Smooth muscle cell (in vitro differentiated cells): ENCODE measurements at regions not wholly inside any gene's neighbourhood (a gene's known extent, or its start where the extent isn't known, plus 50 kb on each side); places are given as distances from the start of the nearest gene placed in this dataset.

Experiments
- DNase-seq: peaks from one replicate; lab custom pipeline; 2025; ENCODE audit not compliant: unreplicated experiment; lab: John Stamatoyannopoulos, UW
- H2AFZ ChIP-seq: fragments of 200-600 bp; sonication (generic); 2 replicates; pipeline ENCODE4 v1.6.0; 2016; ENCODE audit warnings: antibody characterized with exemption, low read depth, mild to moderate bottlenecking
- H3F3A ChIP-seq: fragments of 200-600 bp; sonication (generic); 2 replicates; pipeline ENCODE4 v1.6.0; 2017; ENCODE audit warnings: antibody characterized with exemption, low read depth
- H3K27ac ChIP-seq: fragments of 200-600 bp; sonication (generic); 2 replicates; pipeline ENCODE4 v1.5.1; 2016; ENCODE audit warnings: low read depth, mild to moderate bottlenecking
- H3K27me3 ChIP-seq: fragments of 200-600 bp; sonication (generic); 2 replicates; pipeline ENCODE4 v1.6.1; 2016; ENCODE audit warnings: low read depth, mild to moderate bottlenecking
- H3K36me3 ChIP-seq: fragments of 200-600 bp; sonication (generic); 2 replicates; pipeline ENCODE4 v1.5.1; 2016; ENCODE audit warnings: low read depth
- H3K4me1 ChIP-seq: fragments of 200-600 bp; sonication (generic); 2 replicates; pipeline ENCODE4 v1.5.1; 2016; ENCODE audit warnings: low read depth
- H3K4me2 ChIP-seq: fragments of 200-600 bp; sonication (generic); 2 replicates; pipeline ENCODE4 v1.6.0; 2016; ENCODE audit warnings: mild to moderate bottlenecking
- H3K4me3 ChIP-seq: fragments of 200-600 bp; sonication (generic); 2 replicates; pipeline ENCODE4 v1.5.1; 2016; ENCODE audit warnings: mild to moderate bottlenecking
- H3K79me2 ChIP-seq: fragments of 200-600 bp; sonication (generic); 2 replicates; pipeline ENCODE4 v1.6.0; 2016; ENCODE audit warnings: low read depth, mild to moderate bottlenecking
- H3K9ac ChIP-seq: fragments of 200-600 bp; sonication (generic); 2 replicates; pipeline ENCODE4 v1.6.0; 2016; ENCODE audit warnings: low read depth
- H3K9me3 ChIP-seq: fragments of 200-600 bp; sonication (generic); replicated peaks from 2 replicates; pipeline ENCODE4 v1.5.1; 2016; ENCODE audit warnings: low read depth
- H4K20me1 ChIP-seq: fragments of 200-600 bp; sonication (generic); 2 replicates; pipeline ENCODE4 v1.6.0; 2016; ENCODE audit warnings: low read depth
- WGBS: methylation state at CpG from one replicate; pipeline ENCODE4 v1.1.7; 2016; ENCODE audit warnings: low lambda C conversion rate; 5-methylcytosine and 5-hydroxymethylcytosine counted together
- TF ChIP-seq, protein P1 (sequence below): fragments of 200-600 bp; sonication (generic); IDR thresholded peaks from 2 replicates; pipeline ENCODE4 v1.5.1; 2017; ENCODE audit warnings: borderline replicate concordance, mild to moderate bottlenecking, antibody characterized with exemption; ENCODE audit not compliant: insufficient read depth, poor library complexity, severe bottlenecking

DNA sequence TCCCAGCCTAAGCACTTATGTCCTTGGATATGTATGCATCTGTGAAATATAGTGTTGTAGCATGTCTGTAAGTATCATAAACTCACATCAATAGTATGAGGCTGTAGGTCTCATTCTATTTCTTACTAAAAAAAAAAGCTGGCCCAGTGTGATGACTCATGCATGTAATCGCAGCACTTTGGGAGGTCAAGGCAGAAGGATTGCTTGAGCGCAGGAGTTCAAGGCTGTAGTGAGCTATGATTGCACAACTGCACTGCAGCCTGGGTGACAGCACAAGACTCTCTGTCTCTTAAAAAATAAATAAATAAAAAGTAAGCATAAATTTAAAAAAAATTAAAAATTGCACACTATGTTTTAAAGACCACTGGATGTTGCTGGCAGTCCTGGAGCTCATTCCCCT is 79.1 kb upstream of the SPATA13 start:
- no peak for DNase-seq
- Histone ChIP-seq H3K4me2 (no peak overlapping the region), H3K4me3 (no peak overlapping the region), H4K20me1 (no peaks in the 10 kb centered on the region), H3K27me3 (no peaks in the 10 kb centered on the region), H3K9me3 (no peaks in the 10 kb centered on the region), H3F3A (no peaks in the 10 kb centered on the region), H3K36me3 (no peaks in the 10 kb centered on the region), H3K9ac (no peak overlapping the region), H3K4me1 (peaks cover 18% of the 10 kb centered on the region), H3K27ac (no peak overlapping the region), H2AFZ (no peak overlapping the region), H3K79me2 (no peaks in the 10 kb centered on the region)
- TF ChIP-seq, protein P1, sequence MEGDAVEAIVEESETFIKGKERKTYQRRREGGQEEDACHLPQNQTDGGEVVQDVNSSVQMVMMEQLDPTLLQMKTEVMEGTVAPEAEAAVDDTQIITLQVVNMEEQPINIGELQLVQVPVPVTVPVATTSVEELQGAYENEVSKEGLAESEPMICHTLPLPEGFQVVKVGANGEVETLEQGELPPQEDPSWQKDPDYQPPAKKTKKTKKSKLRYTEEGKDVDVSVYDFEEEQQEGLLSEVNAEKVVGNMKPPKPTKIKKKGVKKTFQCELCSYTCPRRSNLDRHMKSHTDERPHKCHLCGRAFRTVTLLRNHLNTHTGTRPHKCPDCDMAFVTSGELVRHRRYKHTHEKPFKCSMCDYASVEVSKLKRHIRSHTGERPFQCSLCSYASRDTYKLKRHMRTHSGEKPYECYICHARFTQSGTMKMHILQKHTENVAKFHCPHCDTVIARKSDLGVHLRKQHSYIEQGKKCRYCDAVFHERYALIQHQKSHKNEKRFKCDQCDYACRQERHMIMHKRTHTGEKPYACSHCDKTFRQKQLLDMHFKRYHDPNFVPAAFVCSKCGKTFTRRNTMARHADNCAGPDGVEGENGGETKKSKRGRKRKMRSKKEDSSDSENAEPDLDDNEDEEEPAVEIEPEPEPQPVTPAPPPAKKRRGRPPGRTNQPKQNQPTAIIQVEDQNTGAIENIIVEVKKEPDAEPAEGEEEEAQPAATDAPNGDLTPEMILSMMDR: no peak
- WGBS: 79% methylated on average over 2 of the region's 2 CpGs

GRCh38 chr13:24083141-24083540 is 77.4 kb upstream of the SPATA13 start:
- no peaks in the 10 kb centered on the region for H3F3A ChIP-seq
- no peaks in the 10 kb centered on the region for H3K9me3 ChIP-seq
- no peaks in the 10 kb centered on the region for H3K36me3 ChIP-seq
- no peak for DNase-seq
- no peak overlapping the region for H3K4me3 ChIP-seq
- H3K9ac ChIP-seq: no peak overlapping the region
- no peaks in the 10 kb centered on the region for H3K79me2 ChIP-seq
- H3K27me3 ChIP-seq: no peaks in the 10 kb centered on the region
- H4K20me1 ChIP-seq: no peaks in the 10 kb centered on the region
- TF ChIP-seq, protein P1: no peak
- H2AFZ ChIP-seq: no peak overlapping the region
- H3K27ac ChIP-seq: no peak overlapping the region
- 69% methylated on average over 5 of the region's 5 CpGs for WGBS
- H3K4me1 ChIP-seq: peaks cover 30% of the 10 kb centered on the region
- H3K4me2 ChIP-seq: no peak overlapping the region

DNA sequence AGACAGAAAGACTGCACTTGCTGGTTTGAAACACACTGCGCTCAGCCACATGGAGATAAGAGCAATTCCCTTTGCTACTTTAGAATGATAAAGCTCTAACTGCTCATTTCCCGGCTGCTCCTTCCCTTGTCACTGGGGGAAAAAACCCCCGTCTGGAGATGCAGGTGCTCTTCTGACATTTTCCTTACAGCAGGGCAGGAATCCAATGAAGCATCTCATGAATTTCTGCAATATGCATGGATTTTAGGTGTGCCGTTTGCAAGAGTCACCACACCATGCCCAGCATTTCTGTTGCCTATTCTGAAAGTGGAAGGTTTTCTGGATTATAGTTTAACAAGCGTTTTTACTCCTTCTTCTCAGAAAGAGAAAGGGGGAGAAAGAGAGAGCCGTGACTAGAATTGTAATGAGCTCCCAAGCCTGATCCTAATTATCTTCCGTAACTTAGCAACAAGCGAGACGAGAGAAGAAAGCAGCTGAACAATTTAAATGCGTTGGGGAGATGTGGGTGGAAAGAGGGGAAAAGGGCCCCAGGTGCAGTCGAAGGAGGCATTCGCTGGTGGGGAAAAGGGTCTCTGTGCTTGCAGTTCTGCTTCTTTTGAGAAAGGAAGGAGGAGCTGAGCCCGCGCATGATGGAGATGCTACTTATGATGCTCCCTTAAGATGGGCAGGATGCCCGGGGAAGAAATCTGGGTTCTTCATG is 76.6 kb upstream of the SPATA13 start:
- WGBS: 74% methylated on average over 15 of the region's 15 CpGs

More for the DNA sequence above, 76.6 kb upstream of the SPATA13 start:
- TF ChIP-seq, protein P1: no peak
- Histone ChIP-seq H3K36me3 (no peaks in the 10 kb centered on the region), H2AFZ (no peak overlapping the region), H3K9ac (no peak overlapping the region), H3K4me1 (peaks cover 30% of the 10 kb centered on the region), H3K27ac (no peak overlapping the region), H3K4me2 (no peak overlapping the region), H3K9me3 (no peaks in the 10 kb centered on the region), H3F3A (no peaks in the 10 kb centered on the region), H3K4me3 (no peak overlapping the region), H3K79me2 (no peaks in the 10 kb centered on the region), H3K27me3 (no peaks in the 10 kb centered on the region), H4K20me1 (no peaks in the 10 kb centered on the region)
- DNase-seq: no peak
